Spleen (tissue), 11 donors: ENCODE measurements at regions not wholly inside any gene's neighbourhood (a gene's known extent, or its start where the extent isn't known, plus 50 kb on each side); places are given as distances from the start of the nearest gene placed in this dataset.

Experiments
- DNase-seq: peaks from one replicate; pipeline ENCODE4 v3.0.0-alpha.2; 2020
- H3K27ac ChIP-seq, 8 donors: fragments of 200-600 bp; sonication (generic) in 7 of 8; 1 replicate in 4 of 8; 2 replicates in 4 of 8; pipeline versions ENCODE4 v1.5.0 to v1.8.0; 2016 to 2021; ENCODE audit warnings: inconsistent platforms in 4 of 8, mild to moderate bottlenecking in 4 of 8, moderate library complexity in 1 of 8
- H3K27me3 ChIP-seq, 7 donors: fragments of 200-600 bp; sonication (generic) in 6 of 7; replicated peaks in 1 of 7; 1 replicate in 4 of 7; 2 replicates in 3 of 7; pipeline versions ENCODE4 v1.5.0 to v1.8.0; 2016 to 2021; ENCODE audit warnings: inconsistent platforms in 3 of 7, mild to moderate bottlenecking in 1 of 7
- H3K36me3 ChIP-seq, 6 donors: fragments of 200-600 bp; sonication (generic) in 5 of 6; 1 replicate in 4 of 6; 2 replicates in 2 of 6; pipeline versions ENCODE4 v1.5.0 to v1.8.0; 2016 to 2021; ENCODE audit warnings: inconsistent platforms in 2 of 6
- H3K4me1 ChIP-seq, 6 donors: fragments of 200-600 bp; sonication (generic) in 5 of 6; 1 replicate in 3 of 6; 2 replicates in 3 of 6; pipeline versions ENCODE4 v1.5.0 to v1.8.0; 2016 to 2021; ENCODE audit warnings: inconsistent platforms in 3 of 6
- H3K4me3 ChIP-seq, 8 donors: fragments of 200-600 bp; sonication (generic) in 7 of 8; 1 replicate in 4 of 8; 2 replicates in 4 of 8; pipeline versions ENCODE4 v1.5.0 to v1.8.0; 2016 to 2021; ENCODE audit warnings: inconsistent platforms in 4 of 8, mild to moderate bottlenecking in 4 of 8, moderate library complexity in 2 of 8
- H3K9me3 ChIP-seq, 8 donors: fragments of 200-600 bp; sonication (generic) in 7 of 8; 1 replicate in 4 of 8; 2 replicates in 4 of 8; pipeline versions ENCODE4 v1.5.0 to v1.8.0; 2016 to 2021; ENCODE audit warnings: inconsistent platforms in 4 of 8
- POLR2A ChIP-seq, 3 donors: fragments of 450-650 bp; IDR thresholded peaks; one replicate each; pipeline ENCODE4 v1.5.1; 2017; ENCODE audit warnings: antibody characterized with exemption in 3 of 3, mild to moderate bottlenecking in 1 of 3
- POLR2AphosphoS5 ChIP-seq, 3 donors: sonication (generic); formaldehyde crosslinking; IDR thresholded peaks; one replicate each; pipeline ENCODE4 v1.5.1; 2017; ENCODE audit warnings: antibody characterized with exemption in 3 of 3
- WGBS, 5 donors: extraction: QIAGEN DNeasy Blood & Tissue Kit in 3 of 5; methylation state at CpG; one replicate each; pipeline versions ENCODE4 v1.1.5 to v1.1.7; 2013 to 2018; 5-methylcytosine and 5-hydroxymethylcytosine counted together
- intact Hi-C: fragments of 100-400 bp; cut with DNase I; formaldehyde crosslinking; loops from one replicate; pipeline ENCODE4 v1.15.0; 2023; ENCODE audit warnings: low total_unique reads
- TF ChIP-seq, protein P1 (sequence below), 11 experiments: fragments of 200-600 bp in 7 of 11; fragments of 450-650 bp in 4 of 11; sonication (generic) in 4 of 11; IDR thresholded peaks in 8 of 11; conservative IDR thresholded peaks in 3 of 11; 1 replicate in 7 of 11; 2 replicates in 4 of 11; pipeline versions ENCODE4 v1.4.0 to v1.8.0; 2016 to 2021; ENCODE audit warnings: antibody characterized with exemption in 11 of 11, inconsistent platforms in 4 of 11, mild to moderate bottlenecking in 1 of 11
- donor health status: healthy with polysubstance abuse.
- donor health status: DM: no; HTN: no; CAD: no; lungs with moderate emphysema.
- donor health status: DM: no; HTN: no; CAD: no.
- donor health status: Bipolar disorder and iron deficiency.
- donor health status: healthy.
- donor health status: DM: no; HTN: no; CAD: no.
- donor health status: DM: yes; HTN: yes; CAD: no.

GRCh38 chr7:113657603-113658002, 261.2 kb downstream of the PPP1R3A start:
- 4 to 22% (median 18%) methylated on average over 1 of the region's 1 CpG for WGBS, 5 donors
- H3K27me3 ChIP-seq = no peaks in the 10 kb centered on the region
- no peak for DNase-seq
- H3K4me1 ChIP-seq = no peaks in the 10 kb centered on the region
- H3K4me3 ChIP-seq = no peak overlapping the region
- intact Hi-C loops = no loop called here
- no peaks in the 10 kb centered on the region for H3K36me3 ChIP-seq
- H3K9me3 ChIP-seq = peaks cover 0 to 8% (median 0%) of the 10 kb centered on the region in 8 donors
- TF ChIP-seq POLR2A (IDR thresholded peaks at IDR 0.05) = no peak
- TF ChIP-seq, protein P1, sequence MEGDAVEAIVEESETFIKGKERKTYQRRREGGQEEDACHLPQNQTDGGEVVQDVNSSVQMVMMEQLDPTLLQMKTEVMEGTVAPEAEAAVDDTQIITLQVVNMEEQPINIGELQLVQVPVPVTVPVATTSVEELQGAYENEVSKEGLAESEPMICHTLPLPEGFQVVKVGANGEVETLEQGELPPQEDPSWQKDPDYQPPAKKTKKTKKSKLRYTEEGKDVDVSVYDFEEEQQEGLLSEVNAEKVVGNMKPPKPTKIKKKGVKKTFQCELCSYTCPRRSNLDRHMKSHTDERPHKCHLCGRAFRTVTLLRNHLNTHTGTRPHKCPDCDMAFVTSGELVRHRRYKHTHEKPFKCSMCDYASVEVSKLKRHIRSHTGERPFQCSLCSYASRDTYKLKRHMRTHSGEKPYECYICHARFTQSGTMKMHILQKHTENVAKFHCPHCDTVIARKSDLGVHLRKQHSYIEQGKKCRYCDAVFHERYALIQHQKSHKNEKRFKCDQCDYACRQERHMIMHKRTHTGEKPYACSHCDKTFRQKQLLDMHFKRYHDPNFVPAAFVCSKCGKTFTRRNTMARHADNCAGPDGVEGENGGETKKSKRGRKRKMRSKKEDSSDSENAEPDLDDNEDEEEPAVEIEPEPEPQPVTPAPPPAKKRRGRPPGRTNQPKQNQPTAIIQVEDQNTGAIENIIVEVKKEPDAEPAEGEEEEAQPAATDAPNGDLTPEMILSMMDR (IDR thresholded peaks at IDR 0.05 in 8 of 11, conservative IDR thresholded peaks at IDR 0.05 in 3 of 11) = no peak
- TF ChIP-seq POLR2AphosphoS5 (IDR thresholded peaks at IDR 0.05) = no peak
- no peak overlapping the region for H3K27ac ChIP-seq

DNA sequence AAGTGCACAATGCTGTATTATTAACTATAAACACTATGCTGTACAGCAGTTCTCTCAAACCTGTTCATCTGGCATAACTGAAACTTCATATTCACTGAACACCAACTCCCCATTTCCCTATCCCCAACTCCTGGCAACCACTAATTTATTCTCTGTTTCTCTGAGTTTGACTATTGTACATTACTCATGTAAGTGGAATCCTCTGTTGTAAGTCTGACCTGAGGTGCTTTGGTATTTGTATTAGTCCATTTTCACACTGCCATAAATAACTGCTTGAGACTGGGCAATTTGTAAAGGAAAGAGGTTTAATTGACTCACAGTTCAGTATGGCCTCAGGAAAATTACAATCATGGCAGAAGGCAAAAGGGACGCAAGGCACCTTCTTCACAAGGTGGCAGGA, 266.3 kb downstream of the PPP1R3A start:
- no peak for TF ChIP-seq POLR2A (IDR thresholded peaks at IDR 0.05)
- TF ChIP-seq POLR2AphosphoS5 (IDR thresholded peaks at IDR 0.05) = no peak
- TF ChIP-seq, protein P1 (IDR thresholded peaks at IDR 0.05 in 8 of 11, conservative IDR thresholded peaks at IDR 0.05 in 3 of 11) = no peak
- 86 to 95% (median 95%) methylated on average over 1 of the region's 1 CpG for WGBS, 5 donors
- Histone ChIP-seq H3K4me1 (no peaks in the 10 kb centered on the region), H3K4me3 (no peak overlapping the region), H3K27me3 (no peaks in the 10 kb centered on the region), H3K9me3 (no peaks in the 10 kb centered on the region), H3K36me3 (no peaks in the 10 kb centered on the region), H3K27ac (no peak overlapping the region)
- no peak for DNase-seq
- intact Hi-C loops = no loop called here

- TF ChIP-seq POLR2A (IDR thresholded peaks at IDR 0.05) (no peak), POLR2AphosphoS5 (IDR thresholded peaks at IDR 0.05) (no peak)
- TF ChIP-seq, protein P1 (IDR thresholded peaks at IDR 0.05 in 8 of 11, conservative IDR thresholded peaks at IDR 0.05 in 3 of 11) = no peak
- no peak for DNase-seq
- Histone ChIP-seq H3K4me3 (no peak overlapping the region), H3K9me3 (peaks cover 0 to 10% (median 1%) of the 10 kb centered on the region in 8 donors), H3K27ac (no peak overlapping the region), H3K4me1 (no peaks in the 10 kb centered on the region), H3K27me3 (no peaks in the 10 kb centered on the region), H3K36me3 (no peaks in the 10 kb centered on the region)
- intact Hi-C loops = no loop called here
- 51 to 77% (median 70%) methylated on average over 1 of the region's 1 CpG for WGBS, 5 donors
These were observed 269.3 kb downstream of the PPP1R3A start for GRCh38 chr7:113649556-113649955.

DNA sequence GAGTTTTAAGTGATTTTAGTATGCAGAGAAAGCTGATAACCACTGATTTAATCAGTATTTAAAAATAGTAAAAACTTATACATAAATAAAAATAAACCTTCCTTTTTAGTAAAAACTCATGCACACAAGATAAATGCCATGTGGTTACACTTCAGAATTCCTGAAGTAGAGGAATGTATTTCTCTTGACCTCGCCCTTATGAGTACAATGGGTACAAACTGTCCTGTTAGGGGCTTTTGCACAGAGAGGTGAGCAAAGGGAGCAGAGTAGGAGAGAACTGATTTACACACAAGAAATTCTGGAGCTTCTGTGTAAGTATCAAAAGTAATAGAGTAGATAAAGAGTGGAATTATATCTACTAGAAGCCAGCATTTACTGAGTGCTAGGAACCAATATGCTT, 279.6 kb downstream of the PPP1R3A start:
- Histone ChIP-seq H3K4me3 (no peak overlapping the region), H3K9me3 (no peaks in the 10 kb centered on the region), H3K27me3 (no peaks in the 10 kb centered on the region), H3K27ac (no peak overlapping the region), H3K4me1 (no peaks in the 10 kb centered on the region), H3K36me3 (no peaks in the 10 kb centered on the region)
- no peak for DNase-seq
- intact Hi-C loops = no loop called here
- TF ChIP-seq POLR2AphosphoS5 (IDR thresholded peaks at IDR 0.05) (no peak), POLR2A (IDR thresholded peaks at IDR 0.05) (no peak)
- TF ChIP-seq, protein P1 (IDR thresholded peaks at IDR 0.05 in 8 of 11, conservative IDR thresholded peaks at IDR 0.05 in 3 of 11) = no peak
- WGBS, 5 donors = 35 to 77% (median 58%) methylated on average over 1 of the region's 1 CpG
